H9 (cell line): ENCODE measurements at regions not wholly inside any gene's neighbourhood (a gene's known extent, or its start where the extent isn't known, plus 50 kb on each side); places are given as distances from the start of the nearest gene placed in this dataset.

Source experiments
- DNase-seq: peaks from one replicate; pipeline ENCODE4 v3.0.0-alpha.2; 2017
- H2AFZ ChIP-seq: one replicate; pipeline ENCODE4 v1.6.1; 2013; ENCODE audit warnings: mild to moderate bottlenecking, low read length, control low read depth, moderate library complexity
- H2AK5ac ChIP-seq: 2 replicates; pipeline ENCODE4 v1.6.1; 2013; ENCODE audit warnings: low read length, control low read depth, mixed read lengths; ENCODE audit not compliant: insufficient read length
- H2BK120ac ChIP-seq: one replicate; pipeline ENCODE4 v1.6.1; 2013; ENCODE audit warnings: low read depth, mild to moderate bottlenecking, low read length, control low read depth, inconsistent platforms; ENCODE audit not compliant: poor library complexity, severe bottlenecking
- H2BK12ac ChIP-seq: 2 replicates; pipeline ENCODE4 v1.6.1; 2013; ENCODE audit warnings: low read length, control low read depth, mixed read lengths, low read depth; ENCODE audit not compliant: insufficient read length
- H2BK15ac ChIP-seq: 2 replicates; pipeline ENCODE4 v1.6.1; 2013; ENCODE audit warnings: low read depth, low read length, control low read depth
- H2BK20ac ChIP-seq: one replicate; pipeline ENCODE4 v1.6.1; 2013; ENCODE audit warnings: low read depth, mild to moderate bottlenecking, low read length, control low read depth, inconsistent platforms; ENCODE audit not compliant: poor library complexity, severe bottlenecking
- H2BK5ac ChIP-seq: 2 replicates; pipeline ENCODE4 v1.6.1; 2013; ENCODE audit warnings: low read length, control low read depth, mixed read lengths; ENCODE audit not compliant: insufficient read length
- H3K14ac ChIP-seq: 2 replicates; pipeline ENCODE4 v1.6.1; 2013; ENCODE audit warnings: low read length, control low read depth; ENCODE audit not compliant: insufficient read depth
- H3K18ac ChIP-seq: 2 replicates; pipeline ENCODE4 v1.6.1; 2013; ENCODE audit warnings: low read depth, mild to moderate bottlenecking, mixed read lengths, low read length, control low read depth; ENCODE audit not compliant: insufficient read length
- H3K23ac ChIP-seq: 2 replicates; pipeline ENCODE4 v1.6.1; 2013; ENCODE audit warnings: low read length, control low read depth, mixed read lengths, low read depth; ENCODE audit not compliant: insufficient read length
- H3K23me2 ChIP-seq: 2 replicates; pipeline ENCODE4 v1.6.1; 2013; ENCODE audit warnings: low read depth, mild to moderate bottlenecking, mixed read lengths, low read length, control low read depth; ENCODE audit not compliant: insufficient read length, poor library complexity, severe bottlenecking
- H3K27ac ChIP-seq: 2 replicates; pipeline ENCODE4 v1.5.1; 2013; ENCODE audit warnings: low read length, control low read depth, mixed read lengths, low read depth; ENCODE audit not compliant: insufficient read length
- H3K27me3 ChIP-seq: 2 replicates; pipeline ENCODE4 v1.6.1; 2013; ENCODE audit warnings: low read length, control low read depth, inconsistent platforms; ENCODE audit not compliant: insufficient read depth
- H3K4ac ChIP-seq: 2 replicates; pipeline ENCODE4 v1.6.1; 2013; ENCODE audit warnings: low read depth, mild to moderate bottlenecking, control low read depth, inconsistent platforms, low read length, moderate library complexity
- H3K4me1 ChIP-seq: 2 replicates; pipeline ENCODE4 v1.6.1; 2013; ENCODE audit warnings: low read length, control low read depth, inconsistent platforms; ENCODE audit not compliant: insufficient read depth
- H3K4me2 ChIP-seq: 2 replicates; pipeline ENCODE4 v1.6.1; 2013; ENCODE audit warnings: low read length, control low read depth, mixed read lengths; ENCODE audit not compliant: insufficient read length, insufficient read depth
- H3K56ac ChIP-seq: 2 replicates; pipeline ENCODE4 v1.6.1; 2013; ENCODE audit warnings: low read depth, mild to moderate bottlenecking, mixed read lengths, low read length, control low read depth; ENCODE audit not compliant: insufficient read length
- H3K79me1 ChIP-seq: 2 replicates; pipeline ENCODE4 v1.6.1; 2013; ENCODE audit warnings: low read depth, mild to moderate bottlenecking, moderate library complexity, low read length, control low read depth, inconsistent platforms; ENCODE audit not compliant: insufficient read depth, poor library complexity, severe bottlenecking
- H3K79me2 ChIP-seq: 2 replicates; pipeline ENCODE4 v1.6.1; 2013; ENCODE audit warnings: low read length, control low read depth, inconsistent platforms; ENCODE audit not compliant: insufficient read depth
- H3K9ac ChIP-seq: 2 replicates; pipeline ENCODE4 v1.6.1; 2013; ENCODE audit warnings: low read length, control low read depth, mixed read lengths; ENCODE audit not compliant: insufficient read length; ENCODE audit errors: extremely low read depth
- H3K9me3 ChIP-seq: one replicate; pipeline ENCODE4 v1.6.1; 2013; ENCODE audit warnings: low read depth, low read length, inconsistent platforms; ENCODE audit not compliant: control insufficient read depth
- H3T11ph ChIP-seq: one replicate; pipeline ENCODE4 v1.6.1; 2013; ENCODE audit warnings: mild to moderate bottlenecking, low read length, control low read depth, inconsistent platforms
- H4K20me1 ChIP-seq: one replicate; pipeline ENCODE4 v1.6.1; 2013; ENCODE audit not compliant: control insufficient read depth, insufficient read length, insufficient read depth
- H4K5ac ChIP-seq: 2 replicates; pipeline ENCODE4 v1.6.1; 2013; ENCODE audit warnings: low read depth, mild to moderate bottlenecking, mixed read lengths, low read length, control low read depth; ENCODE audit not compliant: insufficient read length
- H4K8ac ChIP-seq: replicated peaks from 2 replicates; pipeline ENCODE4 v1.6.1; 2013; ENCODE audit warnings: low read length, control low read depth, mixed read lengths, low read depth; ENCODE audit not compliant: insufficient read length
- H4K91ac ChIP-seq: 2 replicates; pipeline ENCODE4 v1.6.1; 2013; ENCODE audit warnings: low read depth, mild to moderate bottlenecking, moderate library complexity, mixed read lengths, low read length, control low read depth; ENCODE audit not compliant: insufficient read length
- H3K27ac Mint-ChIP-seq, 3 experiments: 2 replicates in 2 of 3; 3 replicates in 1 of 3; pipeline ENCODE4 v1.8.0; 2020 to 2021; ENCODE audit warnings: mixed read lengths in 3 of 3, mild to moderate bottlenecking in 1 of 3, moderate library complexity in 1 of 3
- H3K27me3 Mint-ChIP-seq: 2 replicates; pipeline ENCODE4 v1.8.0; 2021; ENCODE audit warnings: low read depth, mild to moderate bottlenecking, moderate library complexity, mixed read lengths
- H3K36me3 Mint-ChIP-seq, 3 experiments: 2 replicates in 2 of 3; 3 replicates in 1 of 3; pipeline ENCODE4 v1.8.0; 2020 to 2021; ENCODE audit warnings: low read depth in 3 of 3, mixed read lengths in 3 of 3; ENCODE audit not compliant: insufficient read depth in 1 of 3
- H3K4me1 Mint-ChIP-seq, 2 experiments: 2 replicates each; pipeline ENCODE4 v1.8.0; 2020; ENCODE audit warnings: mixed read lengths in 2 of 2
- H3K4me3 Mint-ChIP-seq, 2 experiments: 2 replicates in 1 of 2; 3 replicates in 1 of 2; pipeline ENCODE4 v1.8.0; 2020 to 2021; ENCODE audit warnings: mild to moderate bottlenecking in 2 of 2, mixed read lengths in 2 of 2, moderate library complexity in 1 of 2
- H3K9me3 Mint-ChIP-seq, 2 experiments: 2 replicates in 1 of 2; 3 replicates in 1 of 2; pipeline ENCODE4 v1.8.0; 2020; ENCODE audit warnings: mild to moderate bottlenecking in 2 of 2, mixed read lengths in 2 of 2, moderate library complexity in 1 of 2
- CTCF ChIP-seq: fragments of 200-600 bp; sonication (generic); conservative IDR thresholded peaks from 3 replicates; pipeline ENCODE4 v1.8.0; 2021; ENCODE audit warnings: antibody characterized with exemption, mild to moderate bottlenecking
- WGBS: extraction: QIAGEN DNeasy Blood & Tissue Kit; methylation state at CpG from one replicate; pipeline ENCODE4 v1.1.7; 2013; ENCODE audit warnings: missing lambda C conversion rate, low lambda C conversion rate, mixed read lengths; ENCODE audit not compliant: insufficient read length; ENCODE audit errors: extremely low coverage; 5-methylcytosine and 5-hydroxymethylcytosine counted together

GRCh38 chr10:88080213-88080612 is 216.8 kb downstream of the PTEN start:
- H3K9ac ChIP-seq: no peak overlapping the region
- no peaks in the 10 kb centered on the region for H3K27me3 ChIP-seq
- no peak overlapping the region for H4K91ac ChIP-seq
- Mint-ChIP-seq H3K4me3 (no peak overlapping the region), H3K27me3 (no peaks in the 10 kb centered on the region), H3K4me1 (peaks cover 11 to 15% of the 10 kb centered on the region in 2 experiments), H3K9me3 (no peaks in the 10 kb centered on the region), H3K27ac (no peak overlapping the region), H3K36me3 (no peaks in the 10 kb centered on the region)
- no peak for DNase-seq
- no peak overlapping the region for H4K5ac ChIP-seq
- H2BK15ac ChIP-seq: no peak overlapping the region
- no peaks in the 10 kb centered on the region; the same call in 1 of the 2 replicates for H3K4me1 ChIP-seq
- H2BK120ac ChIP-seq: no peak overlapping the region
- TF ChIP-seq CTCF: no peak
- no peaks in the 10 kb centered on the region for H3K23me2 ChIP-seq
- no peak overlapping the region for H3T11ph ChIP-seq
- H3K79me2 ChIP-seq: no peaks in the 10 kb centered on the region
- H3K27ac ChIP-seq: no peak overlapping the region
- H3K56ac ChIP-seq: no peak overlapping the region
- H3K23ac ChIP-seq: no peak overlapping the region
- H2BK5ac ChIP-seq: no peak overlapping the region
- no peak overlapping the region for H2BK12ac ChIP-seq
- H3K9me3 ChIP-seq: no peaks in the 10 kb centered on the region
- H4K8ac ChIP-seq: no peak overlapping the region
- no peaks in the 10 kb centered on the region for H3K79me1 ChIP-seq
- no peak overlapping the region for H2AFZ ChIP-seq
- no peaks in the 10 kb centered on the region for H4K20me1 ChIP-seq
- WGBS: no CpG with 5 or more reads among the region's 3 CpGs
- no peak overlapping the region for H3K4ac ChIP-seq
- H3K18ac ChIP-seq: no peak overlapping the region
- no peak overlapping the region for H2BK20ac ChIP-seq
- H3K14ac ChIP-seq: no peak overlapping the region
- no peak overlapping the region for H2AK5ac ChIP-seq
- no peak overlapping the region for H3K4me2 ChIP-seq
